SW480 (cell line): ENCODE measurements at regions not wholly inside any gene's neighbourhood (a gene's known extent, or its start where the extent isn't known, plus 50 kb on each side); places are given as distances from the start of the nearest gene placed in this dataset.
"Not testable (repeated sequence)": the region's sequence is repeated elsewhere in the genome, so short reads cannot be mapped to it uniquely, and the experiment has no call there.

ENCODE experiments used
- DNase-seq: peaks from one replicate; pipeline ENCODE4 v3.0.0-alpha.2; 2016; ENCODE audit warnings: low spot score

GRCh38 chr1:91207691-91208090 lies 185.9 kb upstream of the ZNF644 start:
- DNase-seq, result not testable (repeated sequence)

GRCh38 chr1:91204150-91204549 lies 182.3 kb upstream of the ZNF644 start:
- not testable (repeated sequence) for DNase-seq

DNA sequence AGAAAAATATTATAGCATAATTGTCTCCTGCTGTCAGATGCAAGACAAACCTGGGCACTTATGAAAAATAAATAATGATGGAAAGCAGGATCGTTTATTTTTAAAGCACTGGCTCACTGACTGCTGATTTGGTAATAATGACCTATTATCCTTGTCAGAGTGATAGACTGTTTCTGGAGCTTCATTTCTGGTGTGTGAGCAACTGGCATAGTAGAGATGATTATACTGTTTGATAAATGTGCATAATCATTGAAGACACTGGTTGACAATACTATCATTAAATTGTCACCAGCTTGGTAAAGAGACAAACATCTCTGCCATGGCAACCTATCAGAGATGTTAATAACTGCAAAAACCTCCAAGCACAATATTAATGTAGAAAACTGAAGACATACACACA lies 179.9 kb upstream of the ZNF644 start:
- no peak for DNase-seq

DNA sequence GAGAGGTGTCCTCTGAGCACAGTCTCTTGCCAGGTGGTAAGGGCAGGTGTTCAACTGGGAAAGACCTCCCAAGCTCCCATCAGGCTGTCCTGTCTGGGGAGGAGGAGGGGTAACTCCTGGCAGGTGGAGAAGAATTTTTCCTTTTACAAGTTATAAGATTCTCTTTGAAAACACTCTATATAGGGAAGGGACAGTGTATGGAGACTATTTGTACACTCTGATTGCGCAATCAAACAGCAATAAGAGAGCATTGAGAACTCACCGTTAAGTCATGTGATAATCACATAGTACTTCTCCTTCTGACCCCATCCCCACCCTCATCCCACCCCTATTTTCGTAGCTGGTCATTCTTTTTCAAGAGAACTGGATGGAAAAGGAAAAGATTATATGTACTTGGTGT lies 179.3 kb upstream of the ZNF644 start:
- no peak for DNase-seq

DNA sequence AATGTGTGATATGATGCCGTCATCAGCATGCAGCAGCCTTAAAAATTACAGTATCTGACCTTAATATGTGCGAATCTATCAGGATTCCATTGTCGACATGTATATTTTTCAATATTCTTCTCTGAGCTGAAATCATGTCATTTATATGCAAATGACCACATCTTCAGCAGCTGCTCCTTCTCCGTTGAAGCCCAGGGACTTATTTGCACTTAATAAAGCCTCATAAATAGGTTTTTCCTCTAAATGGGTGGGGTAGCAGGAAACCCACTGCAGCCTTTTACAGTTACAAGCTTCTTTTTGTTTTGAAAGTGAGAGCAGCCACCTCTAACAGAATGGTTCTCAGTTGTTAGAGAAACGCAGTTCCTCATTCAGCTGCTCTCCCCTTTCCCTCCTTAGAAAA lies 178.8 kb upstream of the ZNF644 start:
- DNase-seq, result no peak

DNA sequence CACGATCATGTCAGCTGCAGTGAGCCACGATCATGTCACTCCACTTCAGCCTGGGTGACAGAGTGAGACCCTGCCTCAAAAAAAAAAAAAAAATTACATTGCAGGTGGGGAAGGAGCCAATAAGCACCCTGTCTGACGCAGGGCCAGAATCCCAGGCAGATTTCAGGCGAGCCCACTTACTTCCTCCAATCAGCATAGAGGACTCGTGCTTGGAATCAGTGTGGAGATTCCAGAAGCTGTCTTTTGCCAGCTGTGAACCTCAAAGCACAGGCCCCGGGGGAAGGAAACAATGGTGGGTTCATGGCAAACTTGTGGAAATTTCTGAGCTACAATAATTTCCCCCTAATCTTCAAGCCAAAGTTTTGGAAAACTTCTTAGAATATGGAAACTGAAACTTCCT lies 178.2 kb upstream of the ZNF644 start:
- no peak for DNase-seq

DNA sequence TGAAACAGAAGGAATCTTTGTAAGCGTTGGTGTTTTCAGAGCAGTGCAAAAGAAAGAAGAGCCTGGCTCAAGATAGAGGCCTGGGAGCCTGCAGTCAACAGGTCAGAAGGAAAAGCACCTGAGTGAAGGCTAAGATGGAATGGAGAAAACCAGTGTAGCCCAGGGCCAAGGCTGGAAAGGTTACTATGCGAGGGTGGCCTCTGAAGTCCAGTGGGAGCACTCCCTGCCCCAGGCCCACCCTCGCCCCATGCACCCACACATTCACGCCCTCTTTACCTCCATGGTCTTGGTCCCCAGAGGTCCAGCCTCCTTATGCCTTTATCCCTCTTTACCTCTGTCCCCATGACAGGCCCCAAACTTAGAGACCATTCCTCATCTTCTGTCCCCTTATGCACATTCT lies 169.2 kb upstream of the ZNF644 start:
- no peak for DNase-seq

GRCh38 chr1:91189096-91189495 lies 167.3 kb upstream of the ZNF644 start:
- no peak for DNase-seq

DNA sequence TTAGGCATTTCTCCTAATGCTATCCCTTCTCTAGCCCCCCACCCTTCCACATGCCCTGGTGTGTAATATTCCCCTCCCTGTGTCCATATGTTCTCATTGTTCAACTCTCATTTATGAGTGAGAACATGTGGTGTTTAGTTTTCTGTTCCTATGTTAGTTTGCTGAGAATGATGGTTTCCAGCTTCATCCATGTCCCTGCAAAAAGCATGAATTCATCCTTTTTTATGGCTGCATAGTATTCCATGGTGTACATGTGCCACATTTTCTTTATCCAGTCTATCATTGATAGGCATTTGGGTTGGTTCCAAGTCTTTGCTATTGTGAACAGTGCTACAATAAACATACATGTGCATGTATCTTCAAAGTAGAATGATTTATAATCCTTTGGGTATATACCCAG lies 161.0 kb upstream of the ZNF644 start:
- not testable (repeated sequence) for DNase-seq

DNA sequence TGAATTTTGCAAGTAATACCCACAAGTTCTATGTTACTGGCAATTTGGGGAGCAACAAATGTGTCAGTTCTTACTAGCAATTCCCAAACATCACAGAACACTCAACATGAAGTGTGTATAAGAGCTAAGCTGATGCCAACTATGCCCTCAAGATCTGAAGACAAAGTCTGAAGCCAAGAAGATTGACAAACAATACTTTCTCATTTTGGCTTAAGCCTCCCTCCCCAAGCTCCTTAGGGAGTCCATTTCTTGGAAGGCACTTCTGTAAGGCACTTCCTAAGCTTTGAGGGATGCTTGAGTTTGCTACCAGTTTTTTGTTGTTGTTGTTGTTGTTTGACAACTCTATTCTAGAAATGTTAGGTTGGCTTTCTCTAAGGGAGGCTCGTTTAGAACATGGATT lies 154.4 kb upstream of the ZNF644 start:
- no peak for DNase-seq

GRCh38 chr1:91174734-91175133 lies 152.9 kb upstream of the ZNF644 start:
- DNase-seq, result no peak

DNA sequence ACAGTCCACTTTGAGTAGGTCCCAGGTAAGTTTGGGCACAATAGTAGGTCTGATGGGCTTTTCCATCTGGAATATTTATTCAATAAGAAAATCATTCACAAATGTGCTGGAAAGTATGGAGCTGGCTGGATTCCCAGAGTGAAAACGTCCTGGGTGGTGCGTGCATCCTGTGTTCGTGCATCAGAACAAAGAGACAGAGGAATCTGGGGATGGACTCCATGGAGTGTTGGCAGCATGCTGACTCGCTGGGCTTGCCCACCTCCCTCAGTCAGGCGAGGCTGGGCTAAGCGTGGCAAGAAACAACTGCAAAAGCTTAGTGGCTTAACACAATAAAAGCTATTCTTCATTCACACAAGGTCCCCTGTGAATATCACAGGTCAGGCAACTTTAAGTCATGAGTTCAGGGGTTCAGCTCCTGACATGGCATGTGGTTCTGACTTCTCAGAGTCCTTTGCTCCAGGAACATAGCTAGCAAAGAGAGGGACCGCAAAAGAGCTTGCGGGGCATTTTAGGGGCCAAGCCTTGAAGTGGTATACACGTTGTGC lies 151.6 kb upstream of the ZNF644 start:
- DNase-seq, result no peak

- no peak for DNase-seq
Measured at GRCh38 chr1:91172541-91172940, 150.7 kb upstream of the ZNF644 start.

DNA sequence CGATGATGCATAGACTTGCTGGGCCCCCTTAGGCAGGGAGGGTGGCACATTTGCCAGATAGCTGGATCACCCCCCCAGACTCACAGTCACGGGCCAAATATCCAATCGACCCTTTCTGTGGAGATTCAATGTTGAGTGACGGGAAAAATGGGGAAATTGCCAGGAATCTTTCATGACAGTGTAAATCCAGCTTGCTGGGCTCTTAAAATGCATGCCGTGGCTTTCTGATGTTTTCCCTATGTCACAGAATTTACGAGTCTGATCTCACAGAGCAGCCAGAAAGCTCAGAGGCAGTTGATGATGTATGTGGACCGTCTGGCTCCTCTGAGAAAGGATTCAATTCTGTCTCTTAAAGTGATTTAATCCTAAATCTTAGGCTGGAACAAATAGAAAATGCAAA lies 150.1 kb upstream of the ZNF644 start:
- DNase-seq, result no peak

- no peak for DNase-seq
Measured at GRCh38 chr1:91170571-91170970, 148.7 kb upstream of the ZNF644 start.

GRCh38 chr1:91166106-91166712 lies 144.4 kb upstream of the ZNF644 start:
- peak; percentile 68 for DNase-seq

- DNase-seq, result peak; percentile 47
Measured at GRCh38 chr1:91165033-91165654, 143.3 kb upstream of the ZNF644 start.

GRCh38 chr1:91162613-91163012 lies 140.8 kb upstream of the ZNF644 start:
- DNase-seq, result no peak

- no peak for DNase-seq
Measured at GRCh38 chr1:91161749-91162148, 139.9 kb upstream of the ZNF644 start.

GRCh38 chr1:91161166-91161565 lies 139.3 kb upstream of the ZNF644 start:
- no peak for DNase-seq

DNA sequence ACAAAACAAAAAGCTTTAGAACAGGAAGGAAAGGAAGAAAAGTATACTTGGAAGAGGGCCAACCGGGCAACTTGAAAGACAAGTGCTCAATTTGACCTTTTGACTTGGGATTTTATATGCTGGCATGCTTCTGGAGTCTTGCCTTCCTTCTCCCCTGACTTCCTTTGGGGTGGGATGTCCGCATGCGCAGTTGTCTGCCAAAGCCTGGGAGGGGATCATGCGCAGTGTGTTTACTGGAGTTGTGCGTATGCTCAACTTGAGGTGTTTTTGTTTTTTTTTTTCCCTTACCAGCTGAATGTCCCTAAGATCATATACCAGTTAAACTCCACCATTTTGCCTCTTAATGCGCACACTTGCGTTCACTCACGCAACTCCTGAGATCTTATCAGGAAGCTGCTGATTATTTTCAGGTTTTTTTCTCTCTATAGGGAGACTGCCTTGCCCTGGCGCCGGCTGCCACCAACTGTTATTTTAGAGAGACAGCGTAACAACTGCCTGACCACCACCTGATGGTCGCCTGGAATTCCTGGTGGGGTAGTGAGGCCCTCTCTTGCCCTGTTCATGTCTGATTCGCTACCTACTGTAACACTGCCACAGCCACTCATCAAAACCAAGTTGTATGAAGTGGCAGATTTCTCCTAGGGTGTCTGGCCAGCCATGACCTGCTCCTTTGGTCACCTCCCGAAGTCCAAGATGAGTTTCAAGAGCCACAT lies 138.7 kb upstream of the ZNF644 start:
- DNase-seq, result no peak

GRCh38 chr1:91153341-91153740 lies 131.5 kb upstream of the ZNF644 start:
- no peak for DNase-seq

DNA sequence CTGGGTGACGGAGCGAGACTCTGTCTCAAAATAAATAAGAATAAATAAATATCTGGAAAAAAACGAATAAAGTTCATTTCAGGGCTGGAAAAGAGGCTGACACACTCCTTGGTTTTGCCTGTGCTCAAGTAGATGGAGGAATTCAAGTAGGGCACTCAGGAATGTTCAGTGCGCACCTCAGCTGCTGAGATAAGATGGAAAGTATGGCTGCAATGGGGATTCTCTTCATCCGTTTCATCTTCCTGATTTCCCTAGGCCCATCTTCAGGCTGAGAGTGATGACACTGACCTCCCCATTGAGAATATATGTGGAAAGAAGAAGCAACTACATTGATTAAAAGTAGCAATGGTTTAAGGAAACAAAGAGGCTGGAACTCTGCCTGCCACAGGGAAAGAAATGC lies 130.5 kb upstream of the ZNF644 start:
- DNase-seq, result no peak
